Endodermal cell (in vitro differentiated cells): ENCODE measurements at regions not wholly inside any gene's neighbourhood (a gene's known extent, or its start where the extent isn't known, plus 50 kb on each side); places are given as distances from the start of the nearest gene placed in this dataset.

Experiments used
- DNase-seq: peaks from one replicate; pipeline ENCODE4 v3.0.0-alpha.2; 2017
- H3K27ac ChIP-seq: 2 replicates; pipeline ENCODE4 v1.5.1; 2013; ENCODE audit warnings: mild to moderate bottlenecking, low read depth, low read length, moderate library complexity
- H3K27me3 ChIP-seq: 2 replicates; pipeline ENCODE4 v1.6.1; 2013; ENCODE audit warnings: mild to moderate bottlenecking, low read length, moderate library complexity; ENCODE audit not compliant: insufficient read depth, control insufficient read depth, poor library complexity, severe bottlenecking
- H3K36me3 ChIP-seq: 2 replicates; pipeline ENCODE4 v1.7.0; 2013; ENCODE audit warnings: mild to moderate bottlenecking, low read length, moderate library complexity; ENCODE audit not compliant: control insufficient read depth, insufficient read depth
- H3K4me1 ChIP-seq: one replicate; pipeline ENCODE4 v1.7.0; 2013; ENCODE audit warnings: low read length; ENCODE audit not compliant: control insufficient read depth, insufficient read depth
- H3K4me3 ChIP-seq: 2 replicates; pipeline ENCODE4 v1.5.1; 2013; ENCODE audit warnings: mild to moderate bottlenecking, low read length, moderate library complexity
- H3K9ac ChIP-seq: 2 replicates; pipeline ENCODE4 v1.6.1; 2013; ENCODE audit warnings: mild to moderate bottlenecking, low read length, moderate library complexity; ENCODE audit not compliant: poor library complexity, severe bottlenecking; ENCODE audit errors: extremely low read depth
- H3K9me3 ChIP-seq: 2 replicates; pipeline ENCODE4 v1.6.1; 2013; ENCODE audit warnings: mild to moderate bottlenecking, low read length, moderate library complexity; ENCODE audit not compliant: control insufficient read depth
- H3K27ac Mint-ChIP-seq: 2 replicates; pipeline ENCODE4 v1.8.0; 2020; ENCODE audit warnings: mixed read lengths
- H3K27me3 Mint-ChIP-seq: 2 replicates; pipeline ENCODE4 v1.8.0; 2021; ENCODE audit warnings: mild to moderate bottlenecking, mixed read lengths; ENCODE audit not compliant: insufficient read depth
- H3K36me3 Mint-ChIP-seq: 2 replicates; pipeline ENCODE4 v1.8.0; 2020; ENCODE audit warnings: low read depth, mixed read lengths
- H3K4me1 Mint-ChIP-seq: 2 replicates; pipeline ENCODE4 v1.8.0; 2020; ENCODE audit warnings: mixed read lengths
- H3K4me3 Mint-ChIP-seq: 2 replicates; pipeline ENCODE4 v1.8.0; 2020; ENCODE audit warnings: mild to moderate bottlenecking, moderate library complexity, mixed read lengths
- H3K9me3 Mint-ChIP-seq: 2 replicates; pipeline ENCODE4 v1.8.0; 2020; ENCODE audit warnings: mild to moderate bottlenecking, mixed read lengths
- WGBS, 2 experiments: methylation state at CpG; one replicate each; pipeline versions ENCODE4 v1.1.5 to v1.1.7; 2013; ENCODE audit warnings: missing lambda C conversion rate in 2 of 2, mixed read lengths in 1 of 2; ENCODE audit not compliant: insufficient coverage in 1 of 2, insufficient read length in 1 of 2; 5-methylcytosine and 5-hydroxymethylcytosine counted together
- TF ChIP-seq, protein P1 (sequence below): fragments of 200-600 bp; sonication (generic); conservative IDR thresholded peaks from 2 replicates; pipeline ENCODE4 v1.5.0; 2021; ENCODE audit warnings: antibody characterized with exemption, mild to moderate bottlenecking

DNA sequence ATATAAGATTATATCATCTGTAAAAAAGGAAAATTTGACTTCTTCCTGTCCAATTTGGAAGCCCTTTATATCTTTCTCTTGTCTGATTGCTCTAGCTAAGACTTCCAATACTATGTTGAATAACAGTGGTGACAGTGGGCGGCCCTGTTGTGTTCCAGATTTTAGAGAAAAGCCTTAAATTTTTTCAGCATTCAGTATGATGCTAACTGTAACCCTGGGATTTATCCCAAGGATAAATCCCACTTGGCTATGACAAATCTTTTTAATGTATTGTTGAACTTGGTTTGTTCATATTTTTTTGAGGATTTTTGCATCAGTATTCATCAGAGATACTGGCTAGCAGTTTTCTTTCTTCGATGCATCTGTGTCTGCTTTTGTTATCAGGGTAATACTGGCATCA is 217.2 kb upstream of the ARSJ start:
- H3K27ac Mint-ChIP-seq: no peak overlapping the region
- TF ChIP-seq, protein P1, sequence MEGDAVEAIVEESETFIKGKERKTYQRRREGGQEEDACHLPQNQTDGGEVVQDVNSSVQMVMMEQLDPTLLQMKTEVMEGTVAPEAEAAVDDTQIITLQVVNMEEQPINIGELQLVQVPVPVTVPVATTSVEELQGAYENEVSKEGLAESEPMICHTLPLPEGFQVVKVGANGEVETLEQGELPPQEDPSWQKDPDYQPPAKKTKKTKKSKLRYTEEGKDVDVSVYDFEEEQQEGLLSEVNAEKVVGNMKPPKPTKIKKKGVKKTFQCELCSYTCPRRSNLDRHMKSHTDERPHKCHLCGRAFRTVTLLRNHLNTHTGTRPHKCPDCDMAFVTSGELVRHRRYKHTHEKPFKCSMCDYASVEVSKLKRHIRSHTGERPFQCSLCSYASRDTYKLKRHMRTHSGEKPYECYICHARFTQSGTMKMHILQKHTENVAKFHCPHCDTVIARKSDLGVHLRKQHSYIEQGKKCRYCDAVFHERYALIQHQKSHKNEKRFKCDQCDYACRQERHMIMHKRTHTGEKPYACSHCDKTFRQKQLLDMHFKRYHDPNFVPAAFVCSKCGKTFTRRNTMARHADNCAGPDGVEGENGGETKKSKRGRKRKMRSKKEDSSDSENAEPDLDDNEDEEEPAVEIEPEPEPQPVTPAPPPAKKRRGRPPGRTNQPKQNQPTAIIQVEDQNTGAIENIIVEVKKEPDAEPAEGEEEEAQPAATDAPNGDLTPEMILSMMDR: no peak
- Histone ChIP-seq H3K9me3 (peaks cover 6% of the 10 kb centered on the region), H3K9ac (no peak overlapping the region), H3K4me3 (no peak overlapping the region), H3K36me3 (no peaks in the 10 kb centered on the region), H3K27ac (no peak overlapping the region), H3K4me1 (no peaks in the 10 kb centered on the region), H3K27me3 (no peaks in the 10 kb centered on the region)
- DNase-seq: no peak
- H3K4me1 Mint-ChIP-seq: peaks cover 7% of the 10 kb centered on the region
- no peaks in the 10 kb centered on the region for H3K36me3 Mint-ChIP-seq
- no peaks in the 10 kb centered on the region for H3K9me3 Mint-ChIP-seq
- no peak overlapping the region for H3K4me3 Mint-ChIP-seq
- WGBS, 2 experiments: 86 to 100% methylated on average over 1 to 2 of the region's 2 CpGs
- H3K27me3 Mint-ChIP-seq: no peaks in the 10 kb centered on the region

DNA sequence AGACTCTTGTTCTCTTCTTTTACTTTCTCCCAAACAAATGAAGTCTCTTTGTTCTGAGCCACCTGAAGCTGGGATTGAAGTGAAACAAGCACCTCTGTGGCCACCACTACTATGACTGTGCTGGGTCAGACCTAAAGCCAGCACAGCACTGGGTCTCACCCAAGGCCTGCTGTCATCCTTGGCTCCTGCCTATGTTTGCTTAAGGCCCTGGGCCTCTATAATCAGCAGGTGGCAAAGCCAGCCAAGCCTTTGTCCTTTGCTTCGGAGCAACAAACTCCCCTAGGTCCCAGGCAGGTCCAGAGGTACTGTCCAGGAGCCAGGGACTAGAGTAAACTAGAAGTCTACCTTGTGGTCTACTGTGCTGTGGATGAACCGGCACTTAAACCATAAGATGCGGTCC is 220.6 kb upstream of the ARSJ start:
- no peak overlapping the region for H3K4me3 Mint-ChIP-seq
- 95 to 97% methylated on average over 3 of the region's 3 CpGs for WGBS, 2 experiments
- peaks cover 3% of the 10 kb centered on the region for H3K4me1 Mint-ChIP-seq
- Histone ChIP-seq H3K9me3 (peaks cover 6% of the 10 kb centered on the region), H3K27me3 (no peaks in the 10 kb centered on the region), H3K4me3 (no peak overlapping the region), H3K9ac (no peak overlapping the region), H3K4me1 (no peaks in the 10 kb centered on the region), H3K27ac (no peak overlapping the region), H3K36me3 (no peaks in the 10 kb centered on the region)
- DNase-seq: no peak
- H3K36me3 Mint-ChIP-seq: no peaks in the 10 kb centered on the region
- no peak overlapping the region for H3K27ac Mint-ChIP-seq
- no peaks in the 10 kb centered on the region for H3K9me3 Mint-ChIP-seq
- TF ChIP-seq, protein P1: no peak
- no peaks in the 10 kb centered on the region for H3K27me3 Mint-ChIP-seq

DNA sequence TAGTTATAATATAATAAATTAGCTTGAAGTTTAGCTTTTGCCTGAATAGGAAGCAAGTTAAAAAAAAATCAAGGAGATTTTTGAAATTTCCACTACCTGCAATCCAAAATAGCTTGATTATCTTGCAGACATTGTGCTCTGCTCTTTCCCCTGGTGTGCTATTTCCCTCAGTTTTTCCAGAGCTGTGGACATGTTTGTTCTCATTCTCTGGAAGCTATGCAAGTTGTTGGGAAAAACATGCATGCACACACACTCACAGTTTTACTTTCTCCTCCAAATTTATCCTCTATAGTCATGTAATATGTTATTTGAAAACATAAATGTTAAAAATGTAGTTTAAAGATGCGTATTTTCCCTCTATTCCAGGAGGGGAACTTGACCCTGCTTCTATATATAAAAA is 225.8 kb upstream of the ARSJ start:
- Histone ChIP-seq H3K36me3 (no peaks in the 10 kb centered on the region), H3K27ac (no peak overlapping the region), H3K9me3 (no peaks in the 10 kb centered on the region), H3K4me3 (no peak overlapping the region), H3K4me1 (peaks cover 6% of the 10 kb centered on the region), H3K9ac (no peak overlapping the region), H3K27me3 (no peaks in the 10 kb centered on the region)
- Mint-ChIP-seq H3K27ac (no peak overlapping the region), H3K9me3 (no peaks in the 10 kb centered on the region), H3K4me3 (no peak overlapping the region), H3K4me1 (peaks cover 12% of the 10 kb centered on the region), H3K27me3 (no peaks in the 10 kb centered on the region), H3K36me3 (no peaks in the 10 kb centered on the region)
- no CpG with 5 or more reads among the region's 1 CpG for WGBS, 2 experiments
- TF ChIP-seq, protein P1: no peak
- DNase-seq: no peak
